Activated T-helper 9 cell treated with anti-CD3 and anti-CD28 coated beads, Interleukin-2, amount 50 U/mL, for 16 hours (primary cell): ENCODE measurements at regions not wholly inside any gene's neighbourhood (a gene's known extent, or its start where the extent isn't known, plus 50 kb on each side); places are given as distances from the start of the nearest gene placed in this dataset.
"Not testable (repeated sequence)": the region's sequence is repeated elsewhere in the genome, so short reads cannot be mapped to it uniquely, and the experiment has no call there.

ENCODE experiments used
- DNase-seq: peaks from one replicate; pipeline ENCODE4 v3.0.0-alpha.2; 2020; ENCODE audit warnings: low read depth

- DNase-seq = no peak
Measured at GRCh38 chr7:67619175-67619574, 622.5 kb downstream of the TYW1 start.

- DNase-seq = no peak
Measured at GRCh38 chr7:67620216-67620933, 623.7 kb downstream of the TYW1 start.

GRCh38 chr7:67621704-67622103, 625.1 kb downstream of the TYW1 start:
- no peak for DNase-seq

GRCh38 chr7:67625257-67625737, 628.7 kb downstream of the TYW1 start:
- DNase-seq = no peak

GRCh38 chr7:67631476-67631875, 634.8 kb downstream of the TYW1 start:
- no peak for DNase-seq

- DNase-seq = no peak
Measured at GRCh38 chr7:67635271-67635670, 638.6 kb downstream of the TYW1 start.

GRCh38 chr7:67636348-67637022, 639.9 kb downstream of the TYW1 start:
- DNase-seq = no peak

GRCh38 chr7:67637023-67637358, 640.4 kb downstream of the TYW1 start:
- DNase-seq = no peak

GRCh38 chr7:67642542-67642941, 645.9 kb downstream of the TYW1 start:
- DNase-seq = not testable (repeated sequence)

GRCh38 chr7:67644151-67644550, 647.5 kb downstream of the TYW1 start:
- no peak for DNase-seq

- DNase-seq = no peak
Measured at GRCh38 chr7:67652937-67653336, 656.3 kb downstream of the TYW1 start.

- DNase-seq = no peak
Measured at GRCh38 chr7:67653856-67654454, 657.3 kb downstream of the TYW1 start.

GRCh38 chr7:67654642-67655041, 658.0 kb downstream of the TYW1 start:
- no peak for DNase-seq

- DNase-seq = no peak
Measured at GRCh38 chr7:67655168-67655567, 658.5 kb downstream of the TYW1 start.

- DNase-seq = no peak
Measured at GRCh38 chr7:67659091-67659490, 662.5 kb downstream of the TYW1 start.

GRCh38 chr7:67662804-67663203, 666.2 kb downstream of the TYW1 start:
- no peak for DNase-seq

GRCh38 chr7:67663644-67664043, 667.0 kb downstream of the TYW1 start:
- DNase-seq = no peak

GRCh38 chr7:67666359-67666758, 669.7 kb downstream of the TYW1 start:
- DNase-seq = not testable (repeated sequence)

- no peak for DNase-seq
Measured at GRCh38 chr7:67671006-67671548, 674.4 kb downstream of the TYW1 start.

- DNase-seq = no peak
Measured at GRCh38 chr7:67673861-67674260, 677.2 kb downstream of the TYW1 start.

GRCh38 chr7:67674862-67675261, 678.2 kb downstream of the TYW1 start:
- DNase-seq = not testable (repeated sequence)

- no peak for DNase-seq
Measured at GRCh38 chr7:67675971-67676370, 679.3 kb downstream of the TYW1 start.

GRCh38 chr7:67678419-67678818, 681.8 kb downstream of the TYW1 start:
- no peak for DNase-seq
